Uterus (tissue), 2 donors: ENCODE measurements at regions not wholly inside any gene's neighbourhood (a gene's known extent, or its start where the extent isn't known, plus 50 kb on each side); places are given as distances from the start of the nearest gene placed in this dataset.

Experiments
- CTCF ChIP-seq, 4 experiments: fragments of 200-600 bp in 2 of 4; fragments of 450-650 bp in 2 of 4; sonication (generic) in 2 of 4; IDR thresholded peaks; one replicate each; pipeline ENCODE4 v1.5.1; 2016 to 2019; ENCODE audit warnings: antibody characterized with exemption in 4 of 4, mild to moderate bottlenecking in 2 of 4, moderate library complexity in 1 of 4
- POLR2A ChIP-seq, 2 donors: fragments of 450-650 bp; IDR thresholded peaks; one replicate each; pipeline ENCODE4 v1.6.1; 2016; ENCODE audit warnings: antibody characterized with exemption in 2 of 2, mild to moderate bottlenecking in 1 of 2, moderate library complexity in 1 of 2

GRCh38 chr7:25665903-25666670 lies 437.8 kb upstream of the NPVF start:
- TF ChIP-seq POLR2A (IDR thresholded peaks at IDR 0.05) (no peak), CTCF (IDR thresholded peaks at IDR 0.05) (no peak)
